ENCODE measurements at regions not wholly inside any gene's neighbourhood (a gene's known extent, or its start where the extent isn't known, plus 50 kb on each side); places are given as distances from the start of the nearest gene placed in this dataset.

- Histone ChIP-seq H3K27ac (no peak overlapping the region), H3K36me3 (no peaks in the 10 kb centered on the region), H3K4me3 (no peak overlapping the region), H3K9me3 (no peaks in the 10 kb centered on the region), H3K27me3 (no peaks in the 10 kb centered on the region), H3K4me1 (no peaks in the 10 kb centered on the region)
- TF ChIP-seq POLR2A (IDR thresholded peaks at IDR 0.05) = no peak
- TF ChIP-seq, protein P1, sequence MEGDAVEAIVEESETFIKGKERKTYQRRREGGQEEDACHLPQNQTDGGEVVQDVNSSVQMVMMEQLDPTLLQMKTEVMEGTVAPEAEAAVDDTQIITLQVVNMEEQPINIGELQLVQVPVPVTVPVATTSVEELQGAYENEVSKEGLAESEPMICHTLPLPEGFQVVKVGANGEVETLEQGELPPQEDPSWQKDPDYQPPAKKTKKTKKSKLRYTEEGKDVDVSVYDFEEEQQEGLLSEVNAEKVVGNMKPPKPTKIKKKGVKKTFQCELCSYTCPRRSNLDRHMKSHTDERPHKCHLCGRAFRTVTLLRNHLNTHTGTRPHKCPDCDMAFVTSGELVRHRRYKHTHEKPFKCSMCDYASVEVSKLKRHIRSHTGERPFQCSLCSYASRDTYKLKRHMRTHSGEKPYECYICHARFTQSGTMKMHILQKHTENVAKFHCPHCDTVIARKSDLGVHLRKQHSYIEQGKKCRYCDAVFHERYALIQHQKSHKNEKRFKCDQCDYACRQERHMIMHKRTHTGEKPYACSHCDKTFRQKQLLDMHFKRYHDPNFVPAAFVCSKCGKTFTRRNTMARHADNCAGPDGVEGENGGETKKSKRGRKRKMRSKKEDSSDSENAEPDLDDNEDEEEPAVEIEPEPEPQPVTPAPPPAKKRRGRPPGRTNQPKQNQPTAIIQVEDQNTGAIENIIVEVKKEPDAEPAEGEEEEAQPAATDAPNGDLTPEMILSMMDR (IDR thresholded peaks at IDR 0.05) = no peak
- DNase-seq = no peak
- ATAC-seq = no peak
- WGBS (ENCODE audit: insufficient coverage, low coverage, low lambda C conversion rate, missing lambda C conversion rate) = 84% methylated on average over 2 of the region's 2 CpGs
- intact Hi-C loops (cut with DNase I) = no loop called here
Observed at GRCh38 chr6:147103007-147103406, 101.2 kb upstream of the STXBP5 start.

- H3K36me3 ChIP-seq = no peaks in the 10 kb centered on the region
- ATAC-seq (no peak), DNase-seq (no peak)
- no peaks in the 10 kb centered on the region for H3K4me1 ChIP-seq
- TF ChIP-seq POLR2A (IDR thresholded peaks at IDR 0.05) = no peak
- TF ChIP-seq, protein P1 (IDR thresholded peaks at IDR 0.05) = no peak
- no peaks in the 10 kb centered on the region for H3K27me3 ChIP-seq
- H3K9me3 ChIP-seq = no peaks in the 10 kb centered on the region
- intact Hi-C loops (cut with DNase I) = no loop called here
- H3K4me3 ChIP-seq = no peak overlapping the region
- H3K27ac ChIP-seq = no peak overlapping the region
Observed at GRCh38 chr6:147103694-147104093, 100.5 kb upstream of the STXBP5 start.

- no peaks in the 10 kb centered on the region for H3K9me3 ChIP-seq
- intact Hi-C loops (cut with DNase I) = no loop called here
- no peak for TF ChIP-seq POLR2A (IDR thresholded peaks at IDR 0.05)
- TF ChIP-seq, protein P1 (IDR thresholded peaks at IDR 0.05) = no peak
- DNase-seq (no peak), ATAC-seq (no peak)
- no peak overlapping the region for H3K4me3 ChIP-seq
- H3K36me3 ChIP-seq = no peaks in the 10 kb centered on the region
- no peaks in the 10 kb centered on the region for H3K27me3 ChIP-seq
- no peak overlapping the region for H3K27ac ChIP-seq
- H3K4me1 ChIP-seq = no peaks in the 10 kb centered on the region
- 82% methylated on average over 5 of the region's 5 CpGs for WGBS (ENCODE audit: insufficient coverage, low coverage, low lambda C conversion rate, missing lambda C conversion rate)
Observed at GRCh38 chr6:147105786-147106185, 98.4 kb upstream of the STXBP5 start.

DNA sequence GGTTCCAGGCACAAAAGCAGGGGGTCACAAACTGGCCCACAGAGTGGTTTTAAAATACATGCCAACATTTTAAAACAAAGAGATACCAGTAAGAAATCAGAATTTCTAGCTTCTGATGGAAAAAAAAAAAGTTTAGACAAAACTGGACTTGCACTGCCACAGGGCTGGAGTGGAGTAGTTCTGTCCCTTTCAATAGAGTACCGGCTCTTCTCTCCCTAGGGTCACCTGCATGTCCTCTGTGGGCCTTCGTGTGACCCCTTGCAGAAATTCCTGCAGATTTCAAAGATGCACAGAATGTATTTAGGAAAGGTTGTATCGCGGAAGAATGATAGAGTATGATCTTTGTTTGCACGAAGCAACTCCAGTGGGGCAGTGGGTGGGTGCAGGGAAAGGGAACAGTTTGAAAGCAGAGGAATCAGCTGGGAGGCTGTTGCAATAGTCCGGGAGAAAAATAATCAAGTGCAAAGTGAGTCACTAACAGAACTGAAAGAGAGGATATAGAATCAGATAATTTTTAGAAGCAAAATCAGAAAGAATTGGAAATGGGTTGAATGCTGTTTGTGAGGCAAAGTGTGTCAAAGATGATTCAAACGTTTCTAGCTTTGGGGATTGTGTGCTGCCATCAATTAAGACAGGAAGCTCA, 97.3 kb upstream of the STXBP5 start:
- DNase-seq (peak in 1 of 3 donors; percentile 31), ATAC-seq (peak; percentile 47 to 97 (median 67))
- Histone ChIP-seq H3K9me3 (no peaks in the 10 kb centered on the region), H3K36me3 (no peaks in the 10 kb centered on the region), H3K27ac (no peak overlapping the region), H3K4me3 (no peak overlapping the region), H3K4me1 (no peaks in the 10 kb centered on the region), H3K27me3 (no peaks in the 10 kb centered on the region)
- WGBS (ENCODE audit: insufficient coverage, low coverage, low lambda C conversion rate, missing lambda C conversion rate) = 24% methylated on average over 7 of the region's 7 CpGs
- no peak for TF ChIP-seq POLR2A (IDR thresholded peaks at IDR 0.05)
- TF ChIP-seq, protein P1 (IDR thresholded peaks at IDR 0.05) = no peak
- intact Hi-C loops (cut with DNase I) = no loop called here
